Trophoblast cell (in vitro differentiated cells and primary cell): ENCODE measurements at regions not wholly inside any gene's neighbourhood (a gene's known extent, or its start where the extent isn't known, plus 50 kb on each side); places are given as distances from the start of the nearest gene placed in this dataset.

Source experiments
- DNase-seq, 2 donors: peaks; one replicate each; pipeline ENCODE4 v3.0.0-alpha.2; 2016
- H2AFZ ChIP-seq: 2 replicates; pipeline ENCODE4 v1.6.1; 2013; ENCODE audit warnings: low read length, moderate library complexity, mild to moderate bottlenecking; ENCODE audit not compliant: insufficient read depth, poor library complexity
- H2AK5ac ChIP-seq: 2 replicates; pipeline ENCODE4 v1.6.1; 2013; ENCODE audit warnings: mild to moderate bottlenecking, low read length
- H2BK120ac ChIP-seq: 2 replicates; pipeline ENCODE4 v1.6.1; 2013; ENCODE audit warnings: low read length, mild to moderate bottlenecking, moderate library complexity; ENCODE audit not compliant: insufficient read depth, poor library complexity
- H2BK12ac ChIP-seq: 2 replicates; pipeline ENCODE4 v1.6.1; 2013; ENCODE audit warnings: mild to moderate bottlenecking, low read length, moderate library complexity
- H2BK5ac ChIP-seq: 2 replicates; pipeline ENCODE4 v1.6.1; 2013; ENCODE audit warnings: low read length, low read depth, moderate library complexity, mild to moderate bottlenecking; ENCODE audit not compliant: poor library complexity
- H3K14ac ChIP-seq: 2 replicates; pipeline ENCODE4 v1.6.1; 2013; ENCODE audit warnings: mild to moderate bottlenecking, low read length
- H3K18ac ChIP-seq: 2 replicates; pipeline ENCODE4 v1.6.1; 2013; ENCODE audit warnings: mild to moderate bottlenecking, low read length
- H3K23ac ChIP-seq: 2 replicates; pipeline ENCODE4 v1.6.1; 2013; ENCODE audit warnings: low read length
- H3K27ac ChIP-seq: 2 replicates; pipeline ENCODE4 v1.5.1; 2013; ENCODE audit warnings: low read depth, mild to moderate bottlenecking, inconsistent platforms, low read length, moderate library complexity
- H3K27me3 ChIP-seq: 2 replicates; pipeline ENCODE4 v1.6.1; 2013; ENCODE audit warnings: inconsistent platforms, mild to moderate bottlenecking, low read length, moderate library complexity; ENCODE audit not compliant: insufficient read depth
- H3K36me3 ChIP-seq, 2 experiments: 1 replicate in 1 of 2; 2 replicates in 1 of 2; pipeline ENCODE4 v1.6.1; 2013; ENCODE audit warnings: low read length in 2 of 2, mild to moderate bottlenecking in 2 of 2, moderate library complexity in 1 of 2; ENCODE audit not compliant: insufficient read depth in 2 of 2, control insufficient read depth in 1 of 2
- H3K4ac ChIP-seq: 2 replicates; pipeline ENCODE4 v1.6.1; 2013; ENCODE audit warnings: low read depth, mild to moderate bottlenecking, low read length, moderate library complexity
- H3K4me1 ChIP-seq, 2 experiments: 1 replicate in 1 of 2; 2 replicates in 1 of 2; pipeline ENCODE4 v1.6.1; 2013; ENCODE audit warnings: low read length in 2 of 2, mild to moderate bottlenecking in 2 of 2, moderate library complexity in 1 of 2; ENCODE audit not compliant: insufficient read depth in 2 of 2, control insufficient read depth in 1 of 2
- H3K4me2 ChIP-seq: 2 replicates; pipeline ENCODE4 v1.6.1; 2013; ENCODE audit warnings: inconsistent platforms, mild to moderate bottlenecking, low read length, moderate library complexity
- H3K4me3 ChIP-seq: 2 replicates; pipeline ENCODE4 v1.5.1; 2013; ENCODE audit warnings: mild to moderate bottlenecking, low read depth, low read length, inconsistent platforms
- H3K79me1 ChIP-seq: one replicate; pipeline ENCODE4 v1.6.1; 2013; ENCODE audit warnings: low read length
- H3K79me2 ChIP-seq: 2 replicates; pipeline ENCODE4 v1.6.1; 2013; ENCODE audit warnings: low read length, mild to moderate bottlenecking; ENCODE audit not compliant: control insufficient read depth, insufficient read depth, poor library complexity
- H3K9ac ChIP-seq: 2 replicates; pipeline ENCODE4 v1.6.1; 2013; ENCODE audit warnings: mild to moderate bottlenecking, low read length
- H3K9me3 ChIP-seq: 2 replicates; pipeline ENCODE4 v1.6.1; 2013; ENCODE audit warnings: low read depth, mild to moderate bottlenecking, control low read depth, inconsistent platforms, low read length; ENCODE audit not compliant: insufficient read depth
- H4K12ac ChIP-seq: 2 replicates; pipeline ENCODE4 v1.6.1; 2013; ENCODE audit warnings: low read depth, mild to moderate bottlenecking, low read length, moderate library complexity
- H4K8ac ChIP-seq: 2 replicates; pipeline ENCODE4 v1.6.1; 2013; ENCODE audit warnings: low read depth, mild to moderate bottlenecking, low read length, moderate library complexity
- H4K91ac ChIP-seq: one replicate; pipeline ENCODE4 v1.6.1; 2013; ENCODE audit warnings: low read depth, mild to moderate bottlenecking, low read length, moderate library complexity
- WGBS: extraction: QIAGEN DNeasy Blood & Tissue Kit; methylation state at CpG from one replicate; pipeline ENCODE4 v1.1.7; 2013; ENCODE audit warnings: missing lambda C conversion rate; ENCODE audit not compliant: insufficient read length, insufficient coverage; ENCODE audit errors: extremely low coverage; 5-methylcytosine and 5-hydroxymethylcytosine counted together

DNA sequence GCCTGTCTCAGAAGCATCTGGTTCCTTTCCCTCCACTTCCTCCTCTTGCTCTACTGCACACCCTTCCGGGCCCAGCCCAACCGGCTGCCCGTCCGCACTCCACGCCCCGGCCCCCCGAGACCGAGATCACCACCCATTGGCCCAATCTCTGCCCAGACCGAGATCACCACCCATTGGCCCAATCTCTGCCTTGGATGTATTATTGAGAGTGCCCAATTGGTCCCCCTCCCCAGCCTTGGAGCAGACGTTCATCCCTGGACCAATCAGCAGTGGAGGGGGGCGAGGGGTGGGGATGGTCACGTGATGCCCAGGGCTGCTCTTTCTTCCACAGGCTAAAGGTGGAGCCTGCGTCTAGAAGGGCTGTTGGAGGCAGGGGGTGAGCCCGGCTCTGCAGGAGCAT is 75.6 kb upstream of the TMEM132C start:
- H3K14ac ChIP-seq, result no peak overlapping the region
- no peak overlapping the region for H3K4me2 ChIP-seq
- DNase-seq, result no peak
- no peak overlapping the region for H4K91ac ChIP-seq
- H3K27ac ChIP-seq, result no peak overlapping the region
- no peaks in the 10 kb centered on the region for H3K79me1 ChIP-seq
- H2AK5ac ChIP-seq, result no peak overlapping the region
- H3K23ac ChIP-seq, result no peak overlapping the region
- no peak overlapping the region for H4K12ac ChIP-seq
- H3K79me2 ChIP-seq, result no peaks in the 10 kb centered on the region
- no peak overlapping the region for H2AFZ ChIP-seq
- H3K9ac ChIP-seq, result no peak overlapping the region
- H3K36me3 ChIP-seq, result no peaks in the 10 kb centered on the region
- H2BK12ac ChIP-seq, result no peak overlapping the region
- WGBS, result no CpG with 5 or more reads among the region's 14 CpGs
- no peak overlapping the region for H2BK120ac ChIP-seq
- no peaks in the 10 kb centered on the region for H3K27me3 ChIP-seq
- H2BK5ac ChIP-seq, result no peak overlapping the region
- H3K9me3 ChIP-seq, result peaks cover 5% of the 10 kb centered on the region
- no peak overlapping the region for H3K4me3 ChIP-seq
- no peak overlapping the region for H3K4ac ChIP-seq
- H3K4me1 ChIP-seq, result no peaks in the 10 kb centered on the region
- no peak overlapping the region for H3K18ac ChIP-seq
- H4K8ac ChIP-seq, result no peak overlapping the region

DNA sequence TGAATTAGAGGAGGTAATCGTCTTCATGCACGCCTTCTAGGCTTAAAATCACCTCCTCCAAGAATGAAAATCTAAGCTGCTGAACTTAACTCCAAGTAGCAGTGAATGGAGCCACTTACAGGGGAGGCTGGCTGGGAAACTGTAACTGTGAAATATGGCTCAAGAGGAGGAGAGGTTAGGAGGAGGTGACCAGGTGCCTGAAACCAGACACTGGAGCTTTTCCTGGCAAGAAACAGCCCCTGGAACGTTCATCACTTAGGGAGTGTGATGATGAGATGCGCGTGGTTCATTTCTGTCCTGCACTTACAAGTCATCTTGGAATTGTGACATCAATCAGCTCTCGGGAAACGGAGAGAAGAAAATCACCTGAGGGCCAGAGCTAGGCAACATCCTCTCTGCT is 62.3 kb upstream of the TMEM132C start:
- Histone ChIP-seq H3K4me3 (no peak overlapping the region), H2BK120ac (no peak overlapping the region), H4K91ac (no peak overlapping the region), H3K23ac (no peak overlapping the region), H2BK5ac (no peak overlapping the region), H2AK5ac (no peak overlapping the region), H3K27ac (no peak overlapping the region), H3K4ac (no peak overlapping the region), H3K4me2 (no peak overlapping the region), H4K8ac (no peak overlapping the region), H3K9me3 (peaks cover 11% of the 10 kb centered on the region), H3K9ac (no peak overlapping the region), H3K14ac (no peak overlapping the region), H2BK12ac (no peak overlapping the region), H3K79me2 (no peaks in the 10 kb centered on the region), H3K4me1 (no peaks in the 10 kb centered on the region), H3K36me3 (no peaks in the 10 kb centered on the region), H3K79me1 (no peaks in the 10 kb centered on the region), H2AFZ (no peak overlapping the region), H3K27me3 (no peaks in the 10 kb centered on the region), H3K18ac (no peak overlapping the region), H4K12ac (no peak overlapping the region)
- no CpG with 5 or more reads among the region's 7 CpGs for whole genome bisulfite sequencing
- no peak for DNase-seq

DNA sequence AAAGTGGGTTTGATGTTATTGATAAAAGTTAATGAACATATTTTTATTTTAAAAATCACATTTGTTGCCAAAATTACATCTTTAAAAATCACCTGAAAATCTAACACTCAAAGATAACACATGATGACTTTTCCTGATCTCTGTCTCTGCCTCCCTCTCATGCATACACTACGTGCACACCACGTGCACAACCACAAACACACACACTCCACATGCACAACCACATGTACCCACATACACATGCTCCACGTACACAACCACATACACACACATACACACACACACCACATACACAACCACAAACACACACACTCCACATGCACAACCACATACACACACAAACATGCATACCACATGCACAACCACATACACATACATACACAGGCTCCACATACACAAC is 61.8 kb upstream of the TMEM132C start:
- Histone ChIP-seq H3K27ac (no peak overlapping the region), H3K18ac (no peak overlapping the region), H3K9ac (no peak overlapping the region), H3K4me1 (no peaks in the 10 kb centered on the region), H3K79me2 (no peaks in the 10 kb centered on the region), H3K4me3 (peak overlapping the region; percentile 60), H3K14ac (no peak overlapping the region), H3K9me3 (peaks cover 11% of the 10 kb centered on the region), H4K8ac (no peak overlapping the region), H3K36me3 (no peaks in the 10 kb centered on the region), H4K91ac (no peak overlapping the region), H2AFZ (no peak overlapping the region), H2BK5ac (no peak overlapping the region), H3K79me1 (no peaks in the 10 kb centered on the region), H3K23ac (peak overlapping the region; percentile 38), H3K4ac (no peak overlapping the region), H3K4me2 (no peak overlapping the region), H3K27me3 (no peaks in the 10 kb centered on the region), H2AK5ac (no peak overlapping the region), H2BK120ac (no peak overlapping the region), H4K12ac (no peak overlapping the region), H2BK12ac (no peak overlapping the region)
- DNase-seq, result no peak
- no CpG with 5 or more reads among the region's 3 CpGs for WGBS

DNA sequence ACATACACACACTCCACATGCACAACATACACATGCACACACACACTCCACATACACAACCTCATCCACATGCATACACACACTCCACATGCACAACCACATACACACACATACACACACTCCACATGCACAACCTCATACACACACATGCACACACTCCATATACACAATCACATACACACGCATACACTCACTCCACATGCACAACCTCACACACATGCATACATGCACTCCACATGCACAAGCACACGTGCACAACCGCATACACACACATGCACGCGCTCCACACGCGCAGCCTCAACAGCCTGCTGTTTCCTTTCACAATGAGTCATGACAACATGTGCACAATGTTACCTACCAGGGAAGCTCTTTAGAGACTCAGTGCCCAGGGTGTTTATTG is 61.2 kb upstream of the TMEM132C start:
- H4K91ac ChIP-seq, result no peak overlapping the region
- H3K14ac ChIP-seq, result no peak overlapping the region
- no peak overlapping the region for H3K4ac ChIP-seq
- H2BK12ac ChIP-seq, result no peak overlapping the region
- H3K23ac ChIP-seq, result peak overlapping the region; percentile 38
- no peak overlapping the region for H4K12ac ChIP-seq
- H2AFZ ChIP-seq, result no peak overlapping the region
- no peak overlapping the region for H3K18ac ChIP-seq
- peak overlapping the region; percentile 50 for H3K4me3 ChIP-seq
- no peaks in the 10 kb centered on the region for H3K79me2 ChIP-seq
- no peaks in the 10 kb centered on the region for H3K36me3 ChIP-seq
- H3K27ac ChIP-seq, result no peak overlapping the region
- no peak overlapping the region for H3K9ac ChIP-seq
- no peaks in the 10 kb centered on the region for H3K27me3 ChIP-seq
- no peak overlapping the region for H2AK5ac ChIP-seq
- H3K4me2 ChIP-seq, result no peak overlapping the region
- no peaks in the 10 kb centered on the region for H3K79me1 ChIP-seq
- no peaks in the 10 kb centered on the region for H3K4me1 ChIP-seq
- DNase-seq, result no peak
- H2BK5ac ChIP-seq, result no peak overlapping the region
- no peak overlapping the region for H2BK120ac ChIP-seq
- WGBS, result no CpG with 5 or more reads among the region's 7 CpGs
- peaks cover 11% of the 10 kb centered on the region for H3K9me3 ChIP-seq
- H4K8ac ChIP-seq, result no peak overlapping the region
